Body of pancreas (tissue), 4 donors: ENCODE measurements at regions not wholly inside any gene's neighbourhood (a gene's known extent, or its start where the extent isn't known, plus 50 kb on each side); places are given as distances from the start of the nearest gene placed in this dataset.

Experiments used
- ATAC-seq: fragments of 150-250 bp; one replicate; pipeline ENCODE4 v1.9.1; 2016
- DNase-seq, 4 donors: peaks; one replicate each; pipeline ENCODE4 v3.0.0-alpha.2; 2019
- H3K27ac ChIP-seq, 4 donors: fragments of 200-600 bp; sonication (generic); 1 replicate in 3 of 4; 2 replicates in 1 of 4; pipeline versions ENCODE4 v1.5.1 to v1.6.1; 2016 to 2019; ENCODE audit warnings: mild to moderate bottlenecking in 1 of 4, mixed read lengths in 1 of 4, moderate library complexity in 1 of 4
- H3K27me3 ChIP-seq, 2 donors: fragments of 200-600 bp; sonication (generic); one replicate each; pipeline ENCODE4 v1.6.0; 2016; ENCODE audit warnings: mild to moderate bottlenecking in 1 of 2
- H3K36me3 ChIP-seq, 2 donors: fragments of 200-600 bp; sonication (generic); replicated peaks in 1 of 2; 2 replicates each; pipeline ENCODE4 v1.5.1; 2016; ENCODE audit warnings: low read depth in 2 of 2; ENCODE audit not compliant: insufficient read depth in 1 of 2
- H3K4me1 ChIP-seq: fragments of 200-600 bp; sonication (generic); one replicate; pipeline ENCODE4 v1.6.0; 2016
- H3K4me3 ChIP-seq, 2 donors: fragments of 200-600 bp; sonication (generic); 1 replicate in 1 of 2; 2 replicates in 1 of 2; pipeline ENCODE4 v1.5.1; 2016 to 2019
- H3K9me3 ChIP-seq, 3 donors: fragments of 200-600 bp; sonication (generic); 1 replicate in 2 of 3; 2 replicates in 1 of 3; pipeline ENCODE4 v1.5.1; 2016
- POLR2A ChIP-seq, 3 donors: fragments of 450-650 bp; IDR thresholded peaks; one replicate each; pipeline ENCODE4 v1.6.1; 2016; ENCODE audit warnings: antibody characterized with exemption in 3 of 3, mild to moderate bottlenecking in 2 of 3
- WGBS, 2 donors: methylation state at CpG; one replicate each; pipeline ENCODE4 v1.1.5; 2017; 5-methylcytosine and 5-hydroxymethylcytosine counted together
- intact Hi-C: fragments of 100-400 bp; cut with DNase I; formaldehyde crosslinking; loops from one replicate; pipeline ENCODE4 v1.15.1; 2023
- TF ChIP-seq, protein P1 (sequence below), 7 experiments: fragments of 450-650 bp in 4 of 7; fragments of 200-600 bp in 3 of 7; sonication (generic) in 3 of 7; IDR thresholded peaks; one replicate each; pipeline ENCODE4 v1.5.1; 2016 to 2019; ENCODE audit warnings: antibody characterized with exemption in 7 of 7

- Histone ChIP-seq H3K27me3 (no peaks in the 10 kb centered on the region), H3K9me3 (no peaks in the 10 kb centered on the region), H3K4me3 (no peak overlapping the region), H3K27ac (no peak overlapping the region), H3K4me1 (no peaks in the 10 kb centered on the region), H3K36me3 (no peaks in the 10 kb centered on the region)
- 48 to 61% methylated on average over 1 of the region's 1 CpG for WGBS, 2 donors
- ATAC-seq (no peak), DNase-seq (no peak)
- TF ChIP-seq, protein P1, sequence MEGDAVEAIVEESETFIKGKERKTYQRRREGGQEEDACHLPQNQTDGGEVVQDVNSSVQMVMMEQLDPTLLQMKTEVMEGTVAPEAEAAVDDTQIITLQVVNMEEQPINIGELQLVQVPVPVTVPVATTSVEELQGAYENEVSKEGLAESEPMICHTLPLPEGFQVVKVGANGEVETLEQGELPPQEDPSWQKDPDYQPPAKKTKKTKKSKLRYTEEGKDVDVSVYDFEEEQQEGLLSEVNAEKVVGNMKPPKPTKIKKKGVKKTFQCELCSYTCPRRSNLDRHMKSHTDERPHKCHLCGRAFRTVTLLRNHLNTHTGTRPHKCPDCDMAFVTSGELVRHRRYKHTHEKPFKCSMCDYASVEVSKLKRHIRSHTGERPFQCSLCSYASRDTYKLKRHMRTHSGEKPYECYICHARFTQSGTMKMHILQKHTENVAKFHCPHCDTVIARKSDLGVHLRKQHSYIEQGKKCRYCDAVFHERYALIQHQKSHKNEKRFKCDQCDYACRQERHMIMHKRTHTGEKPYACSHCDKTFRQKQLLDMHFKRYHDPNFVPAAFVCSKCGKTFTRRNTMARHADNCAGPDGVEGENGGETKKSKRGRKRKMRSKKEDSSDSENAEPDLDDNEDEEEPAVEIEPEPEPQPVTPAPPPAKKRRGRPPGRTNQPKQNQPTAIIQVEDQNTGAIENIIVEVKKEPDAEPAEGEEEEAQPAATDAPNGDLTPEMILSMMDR (IDR thresholded peaks at IDR 0.05) = no peak
- no peak for TF ChIP-seq POLR2A (IDR thresholded peaks at IDR 0.05)
- intact Hi-C loops = no loop called here
Observed at GRCh38 chr6:56751604-56752003, 108.9 kb upstream of the DST start.

DNA sequence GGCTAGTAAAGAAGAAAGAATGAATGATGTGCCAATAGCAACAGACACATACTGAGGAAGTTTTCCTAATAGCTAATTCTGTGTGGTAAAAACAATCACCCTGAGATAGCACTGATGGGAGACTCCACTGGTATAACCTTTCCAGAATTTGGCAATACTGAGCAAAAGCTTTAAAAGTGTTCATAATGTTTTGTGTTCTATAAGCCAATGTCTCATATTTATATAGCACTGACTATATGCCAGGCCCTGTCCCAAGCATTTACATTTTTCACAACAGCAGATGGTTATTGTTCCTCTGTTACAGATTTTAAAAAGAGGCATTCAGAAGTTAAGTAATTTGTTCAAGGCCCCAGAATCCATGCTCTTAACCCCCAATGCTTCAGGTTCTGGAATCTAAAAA is 108.0 kb upstream of the DST start:
- no peaks in the 10 kb centered on the region for H3K27me3 ChIP-seq
- no peaks in the 10 kb centered on the region for H3K36me3 ChIP-seq
- H3K4me1 ChIP-seq = no peaks in the 10 kb centered on the region
- H3K9me3 ChIP-seq = no peaks in the 10 kb centered on the region
- no peak for DNase-seq
- H3K27ac ChIP-seq = no peak overlapping the region
- intact Hi-C loops = no loop called here
- H3K4me3 ChIP-seq = no peak overlapping the region
- TF ChIP-seq POLR2A (IDR thresholded peaks at IDR 0.05) = no peak
- TF ChIP-seq, protein P1 (IDR thresholded peaks at IDR 0.05) = no peak
- ATAC-seq = no peak

DNA sequence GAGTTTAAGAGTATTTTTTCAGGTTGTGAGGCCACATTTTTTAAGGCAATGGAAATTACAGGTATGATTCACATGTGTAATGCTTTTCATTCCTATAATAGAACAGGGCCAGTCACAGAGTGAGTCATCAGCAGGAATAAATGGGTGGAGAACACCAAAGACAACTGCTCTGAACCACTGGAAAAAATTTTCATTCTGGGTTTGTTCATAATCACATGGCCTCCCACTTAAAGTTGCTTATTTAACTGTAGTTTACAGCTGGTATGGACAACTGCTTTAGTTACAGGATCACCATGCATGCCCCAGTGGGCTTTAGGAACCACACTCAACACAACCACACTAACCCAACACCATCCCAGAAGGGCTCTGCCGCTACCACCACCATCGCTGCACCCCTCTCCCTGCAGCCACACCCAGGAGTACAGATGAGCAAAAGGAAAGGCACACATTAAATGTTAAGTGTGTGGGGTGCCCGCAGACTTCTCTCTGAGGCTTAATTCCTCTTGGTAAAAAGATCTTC is 107.0 kb upstream of the DST start:
- TF ChIP-seq, protein P1 (IDR thresholded peaks at IDR 0.05) = no peak
- no peak for TF ChIP-seq POLR2A (IDR thresholded peaks at IDR 0.05)
- H3K27me3 ChIP-seq = no peaks in the 10 kb centered on the region
- WGBS, 2 donors = 94 to 96% methylated on average over 3 of the region's 3 CpGs
- no peaks in the 10 kb centered on the region for H3K4me1 ChIP-seq
- DNase-seq = no peak
- H3K4me3 ChIP-seq = no peak overlapping the region
- no peak for ATAC-seq
- intact Hi-C loops = no loop called here
- H3K36me3 ChIP-seq = no peaks in the 10 kb centered on the region
- H3K27ac ChIP-seq = no peak overlapping the region
- H3K9me3 ChIP-seq = no peaks in the 10 kb centered on the region

GRCh38 chr6:56746767-56747504 is 104.2 kb upstream of the DST start:
- 82% methylated on average over 4 of the region's 4 CpGs for WGBS, 2 donors
- H3K27me3 ChIP-seq = no peaks in the 10 kb centered on the region
- TF ChIP-seq POLR2A (IDR thresholded peaks at IDR 0.05) = no peak
- TF ChIP-seq, protein P1 (IDR thresholded peaks at IDR 0.05) = no peak
- H3K36me3 ChIP-seq = no peaks in the 10 kb centered on the region
- intact Hi-C loops = no loop called here
- no peak overlapping the region for H3K27ac ChIP-seq
- no peaks in the 10 kb centered on the region for H3K9me3 ChIP-seq
- ATAC-seq = no peak
- DNase-seq = no peak
- no peak overlapping the region for H3K4me3 ChIP-seq
- no peaks in the 10 kb centered on the region for H3K4me1 ChIP-seq

GRCh38 chr6:56745971-56746370 is 103.3 kb upstream of the DST start:
- intact Hi-C loops = no loop called here
- Histone ChIP-seq H3K9me3 (no peaks in the 10 kb centered on the region), H3K27me3 (no peaks in the 10 kb centered on the region), H3K4me1 (no peaks in the 10 kb centered on the region), H3K27ac (no peak overlapping the region), H3K4me3 (no peak overlapping the region), H3K36me3 (no peaks in the 10 kb centered on the region)
- WGBS, 2 donors = 81 to 85% methylated on average over 2 of the region's 2 CpGs
- no peak for TF ChIP-seq POLR2A (IDR thresholded peaks at IDR 0.05)
- TF ChIP-seq, protein P1 (IDR thresholded peaks at IDR 0.05) = no peak
- ATAC-seq = no peak
- DNase-seq = no peak
